Omental fat pad (tissue), 3 donors: ENCODE measurements at regions not wholly inside any gene's neighbourhood (a gene's known extent, or its start where the extent isn't known, plus 50 kb on each side); places are given as distances from the start of the nearest gene placed in this dataset.

Source experiments
- ATAC-seq: fragments of 150-250 bp; one replicate; pipeline ENCODE4 v1.9.1; 2016; ENCODE audit warnings: mild to moderate bottlenecking, moderate library complexity; ENCODE audit not compliant: low FRiP score
- DNase-seq: peaks from one replicate; pipeline ENCODE4 v3.0.0-alpha.2; 2019; ENCODE audit warnings: low spot score
- TF ChIP-seq, protein P1 (sequence below), 3 donors: fragments of 450-650 bp; IDR thresholded peaks; one replicate each; pipeline ENCODE4 v1.5.1; 2016 to 2017; ENCODE audit warnings: antibody characterized with exemption in 3 of 3, mild to moderate bottlenecking in 3 of 3, moderate library complexity in 2 of 3

DNA sequence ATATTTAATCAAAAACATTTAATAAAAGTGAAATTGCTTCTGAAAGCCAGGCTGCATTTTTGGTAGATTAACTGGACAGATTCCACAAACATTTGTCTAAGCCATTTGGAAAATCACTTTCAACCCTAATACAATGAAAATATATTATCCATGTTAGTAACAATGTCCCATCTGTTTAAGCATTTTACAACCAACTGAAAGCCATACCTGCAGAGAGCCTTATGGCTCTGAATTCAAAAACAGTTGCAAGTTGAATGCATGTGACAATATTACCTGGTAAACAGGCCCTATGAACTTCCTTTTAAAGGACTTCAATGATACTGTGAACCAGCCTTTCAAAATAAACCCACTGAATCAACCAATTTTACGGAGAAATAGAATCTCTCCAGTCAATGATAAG, 468.1 kb downstream of the BTG1 start:
- no peak for ATAC-seq
- TF ChIP-seq, protein P1, sequence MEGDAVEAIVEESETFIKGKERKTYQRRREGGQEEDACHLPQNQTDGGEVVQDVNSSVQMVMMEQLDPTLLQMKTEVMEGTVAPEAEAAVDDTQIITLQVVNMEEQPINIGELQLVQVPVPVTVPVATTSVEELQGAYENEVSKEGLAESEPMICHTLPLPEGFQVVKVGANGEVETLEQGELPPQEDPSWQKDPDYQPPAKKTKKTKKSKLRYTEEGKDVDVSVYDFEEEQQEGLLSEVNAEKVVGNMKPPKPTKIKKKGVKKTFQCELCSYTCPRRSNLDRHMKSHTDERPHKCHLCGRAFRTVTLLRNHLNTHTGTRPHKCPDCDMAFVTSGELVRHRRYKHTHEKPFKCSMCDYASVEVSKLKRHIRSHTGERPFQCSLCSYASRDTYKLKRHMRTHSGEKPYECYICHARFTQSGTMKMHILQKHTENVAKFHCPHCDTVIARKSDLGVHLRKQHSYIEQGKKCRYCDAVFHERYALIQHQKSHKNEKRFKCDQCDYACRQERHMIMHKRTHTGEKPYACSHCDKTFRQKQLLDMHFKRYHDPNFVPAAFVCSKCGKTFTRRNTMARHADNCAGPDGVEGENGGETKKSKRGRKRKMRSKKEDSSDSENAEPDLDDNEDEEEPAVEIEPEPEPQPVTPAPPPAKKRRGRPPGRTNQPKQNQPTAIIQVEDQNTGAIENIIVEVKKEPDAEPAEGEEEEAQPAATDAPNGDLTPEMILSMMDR (IDR thresholded peaks at IDR 0.05), result no peak

DNA sequence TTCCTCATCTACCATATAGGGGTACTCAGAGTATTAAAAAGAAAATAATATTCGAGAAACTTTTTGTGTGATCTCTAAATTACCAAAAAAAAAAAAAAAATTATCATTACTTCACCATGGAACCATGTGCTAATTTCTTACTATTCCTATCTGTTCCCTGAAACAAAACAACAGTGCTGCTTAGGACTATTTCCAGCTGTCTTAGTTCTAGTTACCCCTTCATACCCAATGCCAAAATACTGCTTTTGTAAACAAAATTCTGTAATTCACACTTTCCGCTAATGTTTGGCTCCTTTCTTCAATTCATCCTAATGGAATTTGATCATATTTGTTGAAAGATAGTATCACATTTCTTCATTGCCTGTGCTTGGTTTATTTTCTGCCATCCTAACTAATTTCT, 470.2 kb downstream of the BTG1 start:
- ATAC-seq (no peak), DNase-seq (no peak)
- TF ChIP-seq, protein P1 (IDR thresholded peaks at IDR 0.05), result no peak

More for the DNA sequence above, 468.1 kb downstream of the BTG1 start:
- no peak for DNase-seq

DNA sequence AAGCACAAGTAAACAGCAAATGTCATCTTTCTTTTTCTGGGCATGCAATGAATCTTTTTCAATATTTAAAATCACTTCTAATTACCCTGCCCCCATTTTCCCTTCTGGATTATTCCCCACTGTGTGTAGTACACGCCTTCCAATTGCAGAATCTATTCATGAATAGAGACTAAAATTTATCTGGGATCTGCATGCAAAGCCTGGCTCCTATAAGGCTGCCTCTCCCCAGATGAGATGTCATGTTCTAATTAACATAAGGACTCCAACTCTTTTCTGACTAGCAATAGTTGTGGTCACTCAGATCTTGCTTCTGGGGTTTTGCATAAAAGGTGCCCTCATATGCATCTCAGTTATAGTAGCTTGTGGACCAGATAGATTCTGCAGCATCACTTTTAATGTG, 473.5 kb downstream of the BTG1 start:
- DNase-seq (no peak), ATAC-seq (no peak)
- TF ChIP-seq, protein P1 (IDR thresholded peaks at IDR 0.05), result no peak

DNA sequence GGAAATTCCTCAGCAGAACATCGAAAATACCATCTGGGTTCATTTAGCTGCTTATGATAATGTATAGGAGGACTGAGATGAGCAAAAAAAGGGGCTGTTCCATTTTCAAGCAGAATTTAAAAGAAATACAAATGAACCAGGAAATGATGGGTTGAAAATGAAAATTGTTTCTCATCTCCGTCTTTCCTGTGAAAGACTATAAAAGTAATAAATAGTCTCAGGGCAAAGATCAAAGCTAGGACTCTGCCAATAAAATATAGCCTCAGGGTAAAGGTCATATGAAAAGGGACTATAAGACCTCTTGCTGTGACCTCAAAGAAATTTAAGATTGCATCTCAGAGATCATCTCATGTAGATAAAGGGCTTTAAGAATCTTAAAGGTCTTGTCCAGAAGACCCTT, 478.0 kb downstream of the BTG1 start:
- TF ChIP-seq, protein P1 (IDR thresholded peaks at IDR 0.05), result no peak
- DNase-seq, result no peak
- no peak for ATAC-seq

DNA sequence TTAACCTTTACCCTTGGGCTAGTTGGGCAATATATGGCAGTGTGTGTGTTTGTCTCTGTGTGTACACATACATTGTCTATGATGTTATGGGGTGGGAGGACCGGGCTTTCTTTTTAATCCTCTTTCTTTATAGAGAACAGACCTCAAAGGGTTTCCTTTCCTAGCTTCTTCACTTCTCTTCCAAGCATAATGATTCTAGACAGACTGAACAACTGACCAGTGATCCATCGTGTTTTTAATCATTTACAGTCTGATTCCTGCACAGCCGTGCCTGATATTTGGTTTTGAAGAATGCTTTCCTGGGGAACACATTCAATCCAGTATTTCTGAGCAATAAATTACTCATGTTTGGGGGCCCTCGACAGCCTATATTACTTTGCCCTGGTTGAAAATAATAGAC, 481.1 kb upstream of the DCN start:
- TF ChIP-seq, protein P1 (IDR thresholded peaks at IDR 0.05), result no peak
- ATAC-seq (no peak), DNase-seq (no peak)

DNA sequence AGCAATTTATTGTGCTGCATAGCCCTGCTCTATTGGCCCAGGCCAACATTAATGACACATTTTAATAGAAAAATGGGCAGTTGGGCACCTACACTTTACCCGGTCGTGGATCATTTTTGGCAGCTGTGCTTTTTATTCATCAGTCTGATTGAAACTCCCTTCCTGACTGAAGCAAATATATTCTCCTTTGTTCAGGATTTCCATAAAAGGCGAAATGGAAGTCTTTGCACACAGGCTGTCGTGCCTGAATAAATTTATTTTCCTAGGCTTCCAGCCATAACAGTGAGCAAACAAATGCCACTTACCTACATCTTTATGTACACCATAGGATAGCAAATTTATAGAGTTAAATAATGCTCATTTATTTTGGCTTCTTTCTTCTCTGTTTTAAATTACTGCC, 480.7 kb upstream of the DCN start:
- DNase-seq, result no peak
- no peak for ATAC-seq
- TF ChIP-seq, protein P1 (IDR thresholded peaks at IDR 0.05), result no peak

DNA sequence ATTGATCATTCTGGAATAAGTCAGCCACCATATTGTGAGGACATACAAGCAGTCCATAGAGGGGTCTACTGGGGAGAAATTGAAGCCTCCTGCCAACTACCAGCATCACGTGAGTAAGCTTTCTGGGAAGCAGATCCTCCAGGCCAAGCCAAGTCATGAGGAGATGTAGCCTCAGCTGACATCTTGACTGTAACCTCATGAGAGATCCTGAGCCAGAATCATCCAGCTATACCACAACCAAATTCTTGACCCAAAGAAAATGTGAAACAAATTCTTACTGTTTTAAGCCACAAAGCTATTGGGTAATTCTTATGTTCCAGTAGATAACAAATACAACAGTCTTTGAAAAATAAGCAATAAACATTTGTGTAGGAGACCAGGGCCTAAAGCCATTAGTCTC, 479.4 kb upstream of the DCN start:
- TF ChIP-seq, protein P1 (IDR thresholded peaks at IDR 0.05), result no peak
- no peak for ATAC-seq
- DNase-seq, result no peak
